ENCODE measurements at regions not wholly inside any gene's neighbourhood (a gene's known extent, or its start where the extent isn't known, plus 50 kb on each side); places are given as distances from the start of the nearest gene placed in this dataset.
"Not testable (repeated sequence)": the region's sequence is repeated elsewhere in the genome, so short reads cannot be mapped to it uniquely, and the experiment has no call there.

GRCh38 chr10:31209478-31209877 lies 109.5 kb upstream of the ZEB1 start:
- Histone ChIP-seq H3K4me1 (no peaks in the 10 kb centered on the region), H3K27me3 (no peaks in the 10 kb centered on the region), H3K9me3 (no peaks in the 10 kb centered on the region), H3K4me3 (no peak overlapping the region), H3K27ac (no peak overlapping the region), H3K36me3 (no peaks in the 10 kb centered on the region)
- DNase-seq (no peak), ATAC-seq (ENCODE audit: low FRiP score in 2 of 2) (no peak)
- TF ChIP-seq CTCF (IDR thresholded peaks at IDR 0.05) = no peak
- no peak for TF ChIP-seq EP300 (IDR thresholded peaks at IDR 0.05)
- no peak for TF ChIP-seq POLR2A (IDR thresholded peaks at IDR 0.05)
- no peak for TF ChIP-seq POLR2AphosphoS5 (IDR thresholded peaks at IDR 0.05)
- 46 to 52% methylated on average over 3 to 7 of the region's 7 CpGs for WGBS, 2 donors

GRCh38 chr10:31210190-31210589 lies 108.8 kb upstream of the ZEB1 start:
- DNase-seq (no peak), ATAC-seq (ENCODE audit: low FRiP score in 2 of 2) (no peak)
- Histone ChIP-seq H3K27ac (no peak overlapping the region), H3K9me3 (no peaks in the 10 kb centered on the region), H3K4me3 (no peak overlapping the region), H3K4me1 (no peaks in the 10 kb centered on the region), H3K36me3 (no peaks in the 10 kb centered on the region), H3K27me3 (no peaks in the 10 kb centered on the region)
- TF ChIP-seq POLR2A (IDR thresholded peaks at IDR 0.05) = no peak
- TF ChIP-seq EP300 (IDR thresholded peaks at IDR 0.05) = no peak
- TF ChIP-seq POLR2AphosphoS5 (IDR thresholded peaks at IDR 0.05) = no peak
- TF ChIP-seq CTCF (IDR thresholded peaks at IDR 0.05) = no peak
- WGBS, 2 donors = 96 to 98% methylated on average over 7 of the region's 7 CpGs

- Histone ChIP-seq H3K4me3 (no peak overlapping the region), H3K27me3 (no peaks in the 10 kb centered on the region), H3K27ac (no peak overlapping the region), H3K36me3 (no peaks in the 10 kb centered on the region), H3K4me1 (no peaks in the 10 kb centered on the region), H3K9me3 (no peaks in the 10 kb centered on the region)
- 84 to 88% methylated on average over 1 of the region's 1 CpG for WGBS, 2 donors
- no peak for ATAC-seq (ENCODE audit: low FRiP score in 2 of 2)
- DNase-seq = no peak
- TF ChIP-seq CTCF (IDR thresholded peaks at IDR 0.05) (no peak), POLR2AphosphoS5 (IDR thresholded peaks at IDR 0.05) (no peak), EP300 (IDR thresholded peaks at IDR 0.05) (no peak), POLR2A (IDR thresholded peaks at IDR 0.05) (no peak)
Measured at GRCh38 chr10:31213959-31214358, 105.1 kb upstream of the ZEB1 start.

- ATAC-seq (ENCODE audit: low FRiP score in 2 of 2) = peak in 1 of 2 donors; percentile 47
- DNase-seq = no peak
- TF ChIP-seq EP300 (IDR thresholded peaks at IDR 0.05) = no peak
- TF ChIP-seq CTCF (IDR thresholded peaks at IDR 0.05) = no peak
- no peak for TF ChIP-seq POLR2AphosphoS5 (IDR thresholded peaks at IDR 0.05)
- no peak for TF ChIP-seq POLR2A (IDR thresholded peaks at IDR 0.05)
Measured at GRCh38 chr10:31215052-31215451, 104.0 kb upstream of the ZEB1 start.

GRCh38 chr10:31219306-31219705 lies 99.7 kb upstream of the ZEB1 start:
- Histone ChIP-seq H3K4me1 (no peaks in the 10 kb centered on the region), H3K36me3 (no peaks in the 10 kb centered on the region), H3K27me3 (no peaks in the 10 kb centered on the region), H3K4me3 (no peak overlapping the region), H3K27ac (no peak overlapping the region), H3K9me3 (no peaks in the 10 kb centered on the region)
- WGBS, 2 donors = 83 to 88% methylated on average over 1 of the region's 1 CpG
- DNase-seq = no peak
- TF ChIP-seq EP300 (IDR thresholded peaks at IDR 0.05) (no peak), CTCF (IDR thresholded peaks at IDR 0.05) (no peak), POLR2A (IDR thresholded peaks at IDR 0.05) (no peak), POLR2AphosphoS5 (IDR thresholded peaks at IDR 0.05) (no peak)
- no peak for ATAC-seq (ENCODE audit: low FRiP score in 2 of 2)

More at GRCh38 chr10:31215052-31215451, 104.0 kb upstream of the ZEB1 start:
- no peak overlapping the region for H3K27ac ChIP-seq
- no peaks in the 10 kb centered on the region for H3K27me3 ChIP-seq
- H3K4me3 ChIP-seq = no peak overlapping the region
- no peaks in the 10 kb centered on the region for H3K9me3 ChIP-seq
- no peaks in the 10 kb centered on the region for H3K36me3 ChIP-seq
- no peaks in the 10 kb centered on the region for H3K4me1 ChIP-seq
- 29 to 85% methylated on average over 2 of the region's 2 CpGs for WGBS, 2 donors

- not testable (repeated sequence) for H3K27me3 ChIP-seq; H3K4me1 ChIP-seq; DNase-seq; ATAC-seq (ENCODE audit: low FRiP score in 2 of 2); H3K27ac ChIP-seq; H3K9me3 ChIP-seq; H3K4me3 ChIP-seq; H3K36me3 ChIP-seq
- WGBS, 2 donors = 84 to 88% methylated on average over 4 of the region's 4 CpGs
Measured at GRCh38 chr10:31228780-31229179, 90.2 kb upstream of the ZEB1 start.
